Stomach (tissue), 4 donors: ENCODE measurements at regions not wholly inside any gene's neighbourhood (a gene's known extent, or its start where the extent isn't known, plus 50 kb on each side); places are given as distances from the start of the nearest gene placed in this dataset.

Experiments used
- EP300 ChIP-seq: sonication (generic); formaldehyde crosslinking; IDR thresholded peaks from one replicate; pipeline ENCODE4 v1.6.1; 2017; ENCODE audit warnings: antibody characterized with exemption
- POLR2A ChIP-seq, 4 donors: fragments of 450-650 bp; IDR thresholded peaks; one replicate each; pipeline ENCODE4 v1.6.1; 2016; ENCODE audit warnings: antibody characterized with exemption in 4 of 4, control low read depth in 2 of 4, mild to moderate bottlenecking in 1 of 4, moderate library complexity in 1 of 4
- POLR2AphosphoS5 ChIP-seq, 3 donors: sonication (generic); formaldehyde crosslinking; IDR thresholded peaks; one replicate each; pipeline ENCODE4 v1.6.1; 2016; ENCODE audit warnings: antibody characterized with exemption in 3 of 3
- TF ChIP-seq, protein P1 (sequence below), 7 experiments: fragments of 450-650 bp in 4 of 7; fragments of 200-600 bp in 3 of 7; sonication (generic) in 3 of 7; IDR thresholded peaks; one replicate each; pipeline ENCODE4 v1.5.1; 2016 to 2019; ENCODE audit warnings: antibody characterized with exemption in 7 of 7, control low read depth in 2 of 7, mild to moderate bottlenecking in 1 of 7

DNA sequence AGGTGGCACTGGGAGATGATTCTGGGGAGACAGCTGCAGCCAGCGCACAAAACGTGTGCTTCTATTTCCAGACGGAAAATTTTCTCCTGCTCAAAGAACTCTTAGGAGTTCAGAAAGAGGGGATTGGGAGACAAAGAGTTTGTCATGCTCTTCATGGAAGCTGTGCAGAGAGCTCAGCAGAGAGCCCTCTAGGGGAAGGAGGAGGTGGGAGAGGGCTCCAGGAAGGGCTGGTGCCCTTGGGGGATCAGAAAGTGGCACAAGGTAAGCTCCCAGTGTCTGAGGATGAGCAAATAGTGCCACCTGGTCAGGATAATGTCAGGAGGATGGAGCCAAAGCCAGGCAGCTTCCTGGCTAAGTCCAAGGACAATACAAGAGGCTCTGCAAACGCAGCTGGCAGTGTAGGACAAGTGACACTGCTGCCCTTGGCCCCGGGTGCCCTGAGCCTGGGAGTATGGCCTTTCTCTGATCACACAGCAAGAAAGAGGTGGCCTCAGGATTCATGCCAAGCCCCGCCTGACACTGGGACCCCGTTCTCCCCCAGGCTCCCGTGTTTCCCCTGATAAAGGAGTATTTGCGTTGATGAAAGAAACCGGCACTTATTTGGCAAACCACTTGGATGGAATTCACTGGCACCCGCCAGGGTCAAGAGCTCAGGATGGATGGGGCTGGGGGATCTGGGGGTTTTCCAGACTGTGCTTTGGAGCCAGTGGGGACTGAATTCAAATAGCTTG lies 254.0 kb downstream of the PTPRU start:
- TF ChIP-seq, protein P1, sequence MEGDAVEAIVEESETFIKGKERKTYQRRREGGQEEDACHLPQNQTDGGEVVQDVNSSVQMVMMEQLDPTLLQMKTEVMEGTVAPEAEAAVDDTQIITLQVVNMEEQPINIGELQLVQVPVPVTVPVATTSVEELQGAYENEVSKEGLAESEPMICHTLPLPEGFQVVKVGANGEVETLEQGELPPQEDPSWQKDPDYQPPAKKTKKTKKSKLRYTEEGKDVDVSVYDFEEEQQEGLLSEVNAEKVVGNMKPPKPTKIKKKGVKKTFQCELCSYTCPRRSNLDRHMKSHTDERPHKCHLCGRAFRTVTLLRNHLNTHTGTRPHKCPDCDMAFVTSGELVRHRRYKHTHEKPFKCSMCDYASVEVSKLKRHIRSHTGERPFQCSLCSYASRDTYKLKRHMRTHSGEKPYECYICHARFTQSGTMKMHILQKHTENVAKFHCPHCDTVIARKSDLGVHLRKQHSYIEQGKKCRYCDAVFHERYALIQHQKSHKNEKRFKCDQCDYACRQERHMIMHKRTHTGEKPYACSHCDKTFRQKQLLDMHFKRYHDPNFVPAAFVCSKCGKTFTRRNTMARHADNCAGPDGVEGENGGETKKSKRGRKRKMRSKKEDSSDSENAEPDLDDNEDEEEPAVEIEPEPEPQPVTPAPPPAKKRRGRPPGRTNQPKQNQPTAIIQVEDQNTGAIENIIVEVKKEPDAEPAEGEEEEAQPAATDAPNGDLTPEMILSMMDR (IDR thresholded peaks at IDR 0.05): no peak
- TF ChIP-seq POLR2A (IDR thresholded peaks at IDR 0.05): no peak
- TF ChIP-seq POLR2AphosphoS5 (IDR thresholded peaks at IDR 0.05): no peak
- TF ChIP-seq EP300: no peak
